ENCODE measurements at regions not wholly inside any gene's neighbourhood (a gene's known extent, or its start where the extent isn't known, plus 50 kb on each side); places are given as distances from the start of the nearest gene placed in this dataset.

DNA sequence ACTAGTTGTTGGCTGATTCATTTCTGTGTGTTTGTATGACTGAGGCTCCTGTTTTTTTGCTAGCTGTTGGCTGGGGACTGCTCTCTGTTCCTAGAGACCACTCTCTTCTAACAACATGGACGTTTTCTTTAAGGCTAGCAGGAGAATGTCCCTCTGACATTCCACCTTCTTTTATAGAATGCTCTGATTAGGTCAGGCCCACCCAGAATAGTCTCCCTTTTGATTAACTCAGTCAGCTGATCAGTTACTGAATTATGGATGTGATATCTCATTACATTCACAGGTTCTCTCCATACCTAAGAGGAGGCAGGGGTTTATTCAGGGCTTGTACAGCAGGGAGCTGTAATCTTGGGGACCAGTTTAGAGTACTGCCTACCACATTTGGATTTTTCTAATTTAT is 175.6 kb upstream of the RHOBTB1 start:
- H3K4me1 ChIP-seq: no peaks in the 10 kb centered on the region
- H3K36me3 ChIP-seq: no peaks in the 10 kb centered on the region
- no peak overlapping the region for H3K4me3 ChIP-seq
- 71% methylated on average over 1 of the region's 1 CpG for WGBS
- TF ChIP-seq EP300 (IDR thresholded peaks at IDR 0.05) (no peak), POLR2AphosphoS5 (IDR thresholded peaks at IDR 0.05) (no peak), POLR2A (IDR thresholded peaks at IDR 0.05) (no peak)
- TF ChIP-seq, protein P1, sequence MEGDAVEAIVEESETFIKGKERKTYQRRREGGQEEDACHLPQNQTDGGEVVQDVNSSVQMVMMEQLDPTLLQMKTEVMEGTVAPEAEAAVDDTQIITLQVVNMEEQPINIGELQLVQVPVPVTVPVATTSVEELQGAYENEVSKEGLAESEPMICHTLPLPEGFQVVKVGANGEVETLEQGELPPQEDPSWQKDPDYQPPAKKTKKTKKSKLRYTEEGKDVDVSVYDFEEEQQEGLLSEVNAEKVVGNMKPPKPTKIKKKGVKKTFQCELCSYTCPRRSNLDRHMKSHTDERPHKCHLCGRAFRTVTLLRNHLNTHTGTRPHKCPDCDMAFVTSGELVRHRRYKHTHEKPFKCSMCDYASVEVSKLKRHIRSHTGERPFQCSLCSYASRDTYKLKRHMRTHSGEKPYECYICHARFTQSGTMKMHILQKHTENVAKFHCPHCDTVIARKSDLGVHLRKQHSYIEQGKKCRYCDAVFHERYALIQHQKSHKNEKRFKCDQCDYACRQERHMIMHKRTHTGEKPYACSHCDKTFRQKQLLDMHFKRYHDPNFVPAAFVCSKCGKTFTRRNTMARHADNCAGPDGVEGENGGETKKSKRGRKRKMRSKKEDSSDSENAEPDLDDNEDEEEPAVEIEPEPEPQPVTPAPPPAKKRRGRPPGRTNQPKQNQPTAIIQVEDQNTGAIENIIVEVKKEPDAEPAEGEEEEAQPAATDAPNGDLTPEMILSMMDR (IDR thresholded peaks at IDR 0.05): no peak
- no peaks in the 10 kb centered on the region for H3K9me3 ChIP-seq
- DNase-seq (ENCODE audit: low spot score in 2 of 2): no peak
- H3K27me3 ChIP-seq: no peaks in the 10 kb centered on the region
- H3K27ac ChIP-seq: no peak overlapping the region

DNA sequence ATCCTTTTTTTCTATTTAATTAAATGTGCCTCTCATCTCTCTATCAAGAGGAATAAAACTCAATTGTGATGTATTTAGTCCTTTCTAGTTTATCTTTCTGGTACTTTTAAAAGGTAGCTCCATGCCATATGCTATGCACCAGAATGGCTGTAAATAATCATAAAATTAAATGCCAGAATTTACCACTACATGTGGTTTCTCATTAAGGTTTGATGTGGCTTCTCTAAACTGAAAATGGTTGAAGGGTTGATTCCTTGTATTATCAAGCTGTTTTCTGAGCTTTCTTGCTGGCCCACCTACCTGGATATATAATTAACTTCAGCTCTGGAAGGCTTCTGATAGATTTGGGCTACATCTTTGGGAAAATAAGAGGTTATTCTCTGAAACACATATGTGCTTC is 171.9 kb upstream of the RHOBTB1 start:
- Histone ChIP-seq H3K27me3 (no peaks in the 10 kb centered on the region), H3K4me1 (no peaks in the 10 kb centered on the region), H3K27ac (no peak overlapping the region), H3K4me3 (no peak overlapping the region), H3K36me3 (no peaks in the 10 kb centered on the region), H3K9me3 (no peaks in the 10 kb centered on the region)
- DNase-seq (ENCODE audit: low spot score in 2 of 2): no peak
- no peak for TF ChIP-seq EP300 (IDR thresholded peaks at IDR 0.05)
- no peak for TF ChIP-seq POLR2AphosphoS5 (IDR thresholded peaks at IDR 0.05)
- TF ChIP-seq POLR2A (IDR thresholded peaks at IDR 0.05): no peak
- TF ChIP-seq, protein P1 (IDR thresholded peaks at IDR 0.05): no peak

DNA sequence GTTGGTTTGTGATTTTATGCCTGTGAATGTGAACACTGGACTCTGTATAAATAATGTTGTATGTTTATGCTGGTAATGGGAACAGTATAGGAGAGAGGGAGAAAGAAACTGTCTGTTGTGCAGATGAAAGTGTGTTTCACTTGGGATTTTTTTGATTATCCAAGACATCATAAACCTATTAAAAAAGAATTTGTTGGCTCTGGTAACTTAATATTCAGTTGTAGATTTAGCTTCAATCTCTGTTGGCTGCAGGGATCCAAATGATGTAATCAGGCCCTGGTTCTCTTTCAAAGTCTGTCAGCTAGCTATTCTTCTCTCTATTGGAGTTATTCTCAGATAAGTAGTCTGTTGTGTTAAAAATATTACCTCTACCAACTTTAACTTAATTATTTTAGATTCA is 168.8 kb upstream of the RHOBTB1 start:
- Histone ChIP-seq H3K27me3 (no peaks in the 10 kb centered on the region), H3K9me3 (no peaks in the 10 kb centered on the region), H3K27ac (no peak overlapping the region), H3K36me3 (no peaks in the 10 kb centered on the region), H3K4me1 (no peaks in the 10 kb centered on the region), H3K4me3 (no peak overlapping the region)
- DNase-seq (ENCODE audit: low spot score in 2 of 2): no peak
- TF ChIP-seq EP300 (IDR thresholded peaks at IDR 0.05) (no peak), POLR2AphosphoS5 (IDR thresholded peaks at IDR 0.05) (no peak), POLR2A (IDR thresholded peaks at IDR 0.05) (no peak)
- TF ChIP-seq, protein P1 (IDR thresholded peaks at IDR 0.05): no peak

DNA sequence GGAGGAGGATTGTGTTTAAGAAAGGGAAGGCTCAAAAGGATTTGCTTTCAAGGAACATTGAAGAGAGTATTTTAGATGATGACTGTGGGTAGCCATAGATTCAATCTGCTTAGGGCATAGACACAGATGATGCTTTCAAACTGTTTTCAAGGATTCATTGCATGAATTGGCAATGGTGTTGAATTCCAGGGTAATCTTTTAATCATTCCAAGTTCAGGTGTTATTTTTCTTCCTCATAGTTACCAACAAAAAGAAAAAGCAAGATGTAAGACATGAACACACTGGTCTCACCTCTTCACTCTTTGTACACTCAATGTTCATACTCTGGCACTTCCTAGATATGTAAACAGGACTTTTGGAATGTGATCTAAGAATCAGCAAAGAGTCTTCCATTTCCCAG is 167.0 kb upstream of the RHOBTB1 start:
- TF ChIP-seq, protein P1 (IDR thresholded peaks at IDR 0.05): no peak
- TF ChIP-seq POLR2AphosphoS5 (IDR thresholded peaks at IDR 0.05) (no peak), EP300 (IDR thresholded peaks at IDR 0.05) (no peak), POLR2A (IDR thresholded peaks at IDR 0.05) (no peak)
- no peak for DNase-seq (ENCODE audit: low spot score in 2 of 2)

DNA sequence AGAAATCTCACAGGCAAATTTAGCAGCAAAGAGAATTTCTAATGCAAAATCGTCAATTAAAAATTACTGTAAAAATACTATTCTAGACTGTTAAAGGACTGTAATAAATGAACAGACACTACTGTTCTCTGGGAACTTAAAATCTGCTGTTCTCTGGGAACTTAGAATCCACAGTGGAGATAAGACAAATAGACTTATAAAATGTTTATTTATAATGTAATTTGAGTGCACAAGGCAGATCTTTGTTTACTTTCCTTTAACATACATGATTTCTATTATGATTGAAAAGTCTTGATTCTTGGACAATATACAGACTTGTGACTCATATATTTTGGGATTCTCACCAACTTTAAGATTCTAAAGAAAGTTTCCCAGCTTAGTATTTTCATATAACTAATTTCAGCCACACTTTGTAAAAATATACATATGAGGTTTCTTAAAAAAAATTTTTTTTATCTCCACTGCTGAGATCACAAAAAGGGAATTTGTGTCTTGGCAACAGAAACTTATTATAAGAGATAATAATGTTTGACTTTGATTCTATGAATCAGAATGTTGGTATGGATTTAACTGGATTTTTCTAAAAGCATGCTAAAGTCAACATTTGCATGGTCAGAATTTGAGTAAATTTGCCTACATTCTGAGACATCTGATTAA is 166.3 kb upstream of the RHOBTB1 start:
- no peak overlapping the region for H3K27ac ChIP-seq
- H3K4me1 ChIP-seq: no peaks in the 10 kb centered on the region
- no peaks in the 10 kb centered on the region for H3K36me3 ChIP-seq
- no peak for TF ChIP-seq EP300 (IDR thresholded peaks at IDR 0.05)
- no peak for DNase-seq (ENCODE audit: low spot score in 2 of 2)
- H3K27me3 ChIP-seq: no peaks in the 10 kb centered on the region
- H3K9me3 ChIP-seq: no peaks in the 10 kb centered on the region
- no peak overlapping the region for H3K4me3 ChIP-seq
- WGBS: 78% methylated on average over 1 of the region's 1 CpG

More for the DNA sequence above, 167.0 kb upstream of the RHOBTB1 start:
- H3K27me3 ChIP-seq: no peaks in the 10 kb centered on the region
- H3K36me3 ChIP-seq: no peaks in the 10 kb centered on the region
- H3K4me3 ChIP-seq: no peak overlapping the region
- no peak overlapping the region for H3K27ac ChIP-seq
- no peaks in the 10 kb centered on the region for H3K9me3 ChIP-seq
- H3K4me1 ChIP-seq: no peaks in the 10 kb centered on the region

DNA sequence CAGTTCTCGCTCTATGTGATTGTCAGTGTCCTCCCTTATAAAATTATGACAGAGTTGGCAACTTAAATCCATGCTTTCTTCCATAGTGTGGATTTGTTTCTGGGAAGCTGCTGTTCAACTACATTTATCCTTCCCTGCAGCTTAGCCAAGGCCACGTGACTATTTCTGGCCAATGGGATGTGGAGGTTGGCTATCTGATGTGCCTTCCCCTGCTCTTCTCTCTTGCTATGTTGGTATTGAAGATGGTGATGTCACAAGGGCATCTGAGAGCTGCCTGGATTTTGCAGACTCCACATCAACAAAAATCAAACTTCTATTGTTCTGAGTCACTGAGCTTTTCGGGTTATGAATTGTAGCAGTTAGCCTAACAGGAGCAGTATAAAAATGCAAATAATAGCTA is 164.9 kb upstream of the RHOBTB1 start:
- no peaks in the 10 kb centered on the region for H3K4me1 ChIP-seq
- H3K9me3 ChIP-seq: no peaks in the 10 kb centered on the region
- TF ChIP-seq POLR2A (IDR thresholded peaks at IDR 0.05): no peak
- TF ChIP-seq, protein P1 (IDR thresholded peaks at IDR 0.05): no peak
- no peak for TF ChIP-seq POLR2AphosphoS5 (IDR thresholded peaks at IDR 0.05)
- TF ChIP-seq EP300 (IDR thresholded peaks at IDR 0.05): no peak
- no peaks in the 10 kb centered on the region for H3K27me3 ChIP-seq
- WGBS: 91% methylated on average over 3 of the region's 3 CpGs
- no peak for DNase-seq (ENCODE audit: low spot score in 2 of 2)
- H3K27ac ChIP-seq: no peak overlapping the region
- H3K36me3 ChIP-seq: no peaks in the 10 kb centered on the region
- H3K4me3 ChIP-seq: no peak overlapping the region

Data from suprapubic skin (tissue), 4 donors.